ENCODE measurements at regions not wholly inside any gene's neighbourhood (a gene's known extent, or its start where the extent isn't known, plus 50 kb on each side); places are given as distances from the start of the nearest gene placed in this dataset.

- DNase-seq (ENCODE audit: low read depth): no peak
- in situ Hi-C loops (cut with HindIII; ENCODE audit: low sequenced_read_pairs): no loop called here
- TF ChIP-seq CTCF (IDR thresholded peaks at IDR 0.05; ENCODE audit: low read depth, low read length, missing control alignments): no peak
- H3K4me3 ChIP-seq (ENCODE audit: low read depth, low read length): no peak overlapping the region
Measured at GRCh38 chr4:156411531-156411930, 457.9 kb upstream of the CTSO start.

GRCh38 chr4:156408749-156409148, 455.1 kb upstream of the CTSO start:
- no peak for TF ChIP-seq CTCF (IDR thresholded peaks at IDR 0.05; ENCODE audit: low read depth, low read length, missing control alignments)
- no peak for DNase-seq (ENCODE audit: low read depth)
- in situ Hi-C loops (cut with HindIII; ENCODE audit: low sequenced_read_pairs): no loop called here
- no peak overlapping the region for H3K4me3 ChIP-seq (ENCODE audit: low read depth, low read length)

GRCh38 chr4:156401371-156401770, 447.7 kb upstream of the CTSO start:
- TF ChIP-seq CTCF (IDR thresholded peaks at IDR 0.05; ENCODE audit: low read depth, low read length, missing control alignments): no peak
- in situ Hi-C loops (cut with HindIII; ENCODE audit: low sequenced_read_pairs): no loop called here

GRCh38 chr4:156396534-156396933, 442.9 kb upstream of the CTSO start:
- no peak for TF ChIP-seq CTCF (IDR thresholded peaks at IDR 0.05; ENCODE audit: low read depth, low read length, missing control alignments)
- no peak overlapping the region for H3K4me3 ChIP-seq (ENCODE audit: low read depth, low read length)
- DNase-seq (ENCODE audit: low read depth): no peak
- in situ Hi-C loops (cut with HindIII; ENCODE audit: low sequenced_read_pairs): no loop called here

More at GRCh38 chr4:156401371-156401770, 447.7 kb upstream of the CTSO start:
- DNase-seq (ENCODE audit: low read depth): no peak
- H3K4me3 ChIP-seq (ENCODE audit: low read depth, low read length): no peak overlapping the region

- no peak overlapping the region for H3K4me3 ChIP-seq (ENCODE audit: low read depth, low read length)
- no peak for TF ChIP-seq CTCF (IDR thresholded peaks at IDR 0.05; ENCODE audit: low read depth, low read length, missing control alignments)
- no peak for DNase-seq (ENCODE audit: low read depth)
- in situ Hi-C loops (cut with HindIII; ENCODE audit: low sequenced_read_pairs): no loop called here
Measured at GRCh38 chr4:156391325-156391653, 437.6 kb upstream of the CTSO start.

- DNase-seq (ENCODE audit: low read depth): peak; percentile 59
- no peak for TF ChIP-seq CTCF (IDR thresholded peaks at IDR 0.05; ENCODE audit: low read depth, low read length, missing control alignments)
- in situ Hi-C loops (cut with HindIII; ENCODE audit: low sequenced_read_pairs): no loop called here
- no peak overlapping the region for H3K4me3 ChIP-seq (ENCODE audit: low read depth, low read length)
Measured at GRCh38 chr4:156390599-156391324, 437.1 kb upstream of the CTSO start.

Measured in astrocyte of the cerebellum (primary cell).